Keratinocyte (primary cell): ENCODE measurements at regions not wholly inside any gene's neighbourhood (a gene's known extent, or its start where the extent isn't known, plus 50 kb on each side); places are given as distances from the start of the nearest gene placed in this dataset.

Experiments used
- CTCF ChIP-seq, 3 experiments: IDR thresholded peaks in 1 of 3; conservative IDR thresholded peaks in 1 of 3; optimal IDR thresholded peaks in 1 of 3; 2 replicates in 2 of 3; 3 replicates in 1 of 3; pipeline versions ENCODE3 to v1.5.1; 2011; ENCODE audit warnings: low read length in 3 of 3, mild to moderate bottlenecking in 3 of 3, moderate library complexity in 2 of 3, control low read depth in 1 of 3, inconsistent platforms in 1 of 3; ENCODE audit not compliant: insufficient read depth in 2 of 3; ENCODE audit errors: extremely low read depth in 1 of 3
- EZH2 ChIP-seq: IDR thresholded peaks from one replicate; pipeline ENCODE4 v1.6.1; 2012; ENCODE audit warnings: inconsistent platforms, mild to moderate bottlenecking, low read length, moderate library complexity

GRCh38 chr11:133726542-133726941 lies 118.8 kb downstream of the SPATA19 start:
- no peak for TF ChIP-seq CTCF (optimal IDR thresholded peaks at IDR 0.05 in 1 of 3, IDR thresholded peaks at IDR 0.05 in 1 of 3, conservative IDR thresholded peaks at IDR 0.05 in 1 of 3; ENCODE audit: extremely low read depth in 1 of 3, insufficient read depth in 2 of 3, low read length in 3 of 3)
- TF ChIP-seq EZH2, result no peak
